Kidney epithelial cell (primary cell): ENCODE measurements at regions not wholly inside any gene's neighbourhood (a gene's known extent, or its start where the extent isn't known, plus 50 kb on each side); places are given as distances from the start of the nearest gene placed in this dataset.

ENCODE experiments used
- DNase-seq: peaks from one replicate; pipeline ENCODE4 v3.0.0-alpha.2; 2010; ENCODE audit warnings: low read depth
- H3K27me3 ChIP-seq: 2 replicates; pipeline ENCODE4 v1.6.0; 2011; ENCODE audit warnings: low read length; ENCODE audit not compliant: control insufficient read depth, insufficient read depth
- H3K36me3 ChIP-seq: 2 replicates; pipeline ENCODE4 v1.5.1; 2011; ENCODE audit warnings: low read length; ENCODE audit not compliant: control insufficient read depth, insufficient read depth
- H3K4me3 ChIP-seq: 2 replicates; pipeline ENCODE4 v1.5.1; 2011; ENCODE audit warnings: low read depth, mild to moderate bottlenecking, control low read depth, low read length
- TF ChIP-seq, protein P1 (sequence below): IDR thresholded peaks from 2 replicates; pipeline ENCODE4 v1.5.1; 2011; ENCODE audit warnings: mild to moderate bottlenecking, moderate library complexity, low read length, control low read depth, inconsistent platforms; ENCODE audit not compliant: insufficient read depth, poor library complexity, severe bottlenecking

DNA sequence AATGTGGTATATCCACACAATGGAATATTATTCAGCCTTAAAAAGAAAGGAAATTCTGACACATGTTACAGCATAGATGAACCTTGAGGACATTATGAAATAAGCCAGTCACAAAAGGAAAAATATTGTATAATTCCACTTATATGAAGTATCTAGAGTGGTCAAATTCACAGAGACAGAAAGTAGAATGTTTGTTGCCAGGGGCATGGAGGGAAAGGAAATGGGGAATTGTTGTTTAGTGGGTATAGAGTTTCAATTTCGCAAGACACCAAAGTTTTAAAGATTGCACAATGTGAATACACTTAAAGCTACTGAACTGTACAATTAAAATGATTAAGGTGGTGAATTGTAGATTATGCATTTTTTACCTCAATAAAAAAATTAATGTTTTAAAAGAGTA is 92.9 kb downstream of the TXNL1 start:
- Histone ChIP-seq H3K36me3 (no peaks in the 10 kb centered on the region), H3K27me3 (no peaks in the 10 kb centered on the region), H3K4me3 (no peak overlapping the region)
- TF ChIP-seq, protein P1, sequence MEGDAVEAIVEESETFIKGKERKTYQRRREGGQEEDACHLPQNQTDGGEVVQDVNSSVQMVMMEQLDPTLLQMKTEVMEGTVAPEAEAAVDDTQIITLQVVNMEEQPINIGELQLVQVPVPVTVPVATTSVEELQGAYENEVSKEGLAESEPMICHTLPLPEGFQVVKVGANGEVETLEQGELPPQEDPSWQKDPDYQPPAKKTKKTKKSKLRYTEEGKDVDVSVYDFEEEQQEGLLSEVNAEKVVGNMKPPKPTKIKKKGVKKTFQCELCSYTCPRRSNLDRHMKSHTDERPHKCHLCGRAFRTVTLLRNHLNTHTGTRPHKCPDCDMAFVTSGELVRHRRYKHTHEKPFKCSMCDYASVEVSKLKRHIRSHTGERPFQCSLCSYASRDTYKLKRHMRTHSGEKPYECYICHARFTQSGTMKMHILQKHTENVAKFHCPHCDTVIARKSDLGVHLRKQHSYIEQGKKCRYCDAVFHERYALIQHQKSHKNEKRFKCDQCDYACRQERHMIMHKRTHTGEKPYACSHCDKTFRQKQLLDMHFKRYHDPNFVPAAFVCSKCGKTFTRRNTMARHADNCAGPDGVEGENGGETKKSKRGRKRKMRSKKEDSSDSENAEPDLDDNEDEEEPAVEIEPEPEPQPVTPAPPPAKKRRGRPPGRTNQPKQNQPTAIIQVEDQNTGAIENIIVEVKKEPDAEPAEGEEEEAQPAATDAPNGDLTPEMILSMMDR = no peak
- no peak for DNase-seq

DNA sequence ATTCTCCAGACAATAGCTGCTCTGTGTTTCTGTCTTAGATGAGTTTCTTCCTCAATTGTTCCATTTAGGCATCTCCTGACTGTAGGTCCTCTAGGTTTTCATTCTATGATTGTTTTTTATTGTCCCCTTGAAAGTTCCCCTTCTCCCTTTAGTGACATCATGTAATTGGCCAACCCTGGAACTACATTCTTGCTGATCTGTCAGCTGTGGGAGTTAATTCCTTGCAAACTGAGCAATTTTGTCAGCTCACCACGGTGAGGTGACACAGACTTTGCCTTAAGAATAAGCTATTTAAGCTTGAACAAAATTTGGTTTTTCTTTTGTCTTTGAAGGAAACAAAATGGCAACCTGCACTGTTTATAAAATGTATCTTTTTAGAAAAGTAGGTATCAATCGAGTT is 95.9 kb downstream of the TXNL1 start:
- DNase-seq = no peak
- Histone ChIP-seq H3K36me3 (no peaks in the 10 kb centered on the region), H3K27me3 (no peaks in the 10 kb centered on the region), H3K4me3 (no peak overlapping the region)
- TF ChIP-seq, protein P1 = no peak

DNA sequence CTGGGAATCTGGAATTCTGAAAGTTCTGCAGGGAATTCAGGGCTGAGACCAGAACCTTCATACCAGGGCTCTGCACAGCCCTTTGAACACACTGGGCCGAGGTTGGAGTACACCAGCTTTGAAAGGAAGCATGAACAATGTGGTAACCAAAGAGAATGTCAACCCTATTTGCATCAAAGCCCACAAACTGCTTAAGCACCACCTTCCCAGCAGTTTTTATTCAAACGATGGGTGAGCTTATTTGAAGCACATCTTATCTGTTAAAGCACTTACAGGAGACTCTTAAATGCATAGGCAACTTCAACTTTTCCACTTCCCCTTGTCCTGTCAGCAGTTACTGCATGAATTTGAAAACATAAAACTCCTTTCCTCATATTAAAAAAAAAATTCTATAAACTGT is 96.6 kb downstream of the TXNL1 start:
- DNase-seq = no peak
- TF ChIP-seq, protein P1 = no peak
- no peaks in the 10 kb centered on the region for H3K27me3 ChIP-seq
- no peaks in the 10 kb centered on the region for H3K36me3 ChIP-seq
- H3K4me3 ChIP-seq = no peak overlapping the region

DNA sequence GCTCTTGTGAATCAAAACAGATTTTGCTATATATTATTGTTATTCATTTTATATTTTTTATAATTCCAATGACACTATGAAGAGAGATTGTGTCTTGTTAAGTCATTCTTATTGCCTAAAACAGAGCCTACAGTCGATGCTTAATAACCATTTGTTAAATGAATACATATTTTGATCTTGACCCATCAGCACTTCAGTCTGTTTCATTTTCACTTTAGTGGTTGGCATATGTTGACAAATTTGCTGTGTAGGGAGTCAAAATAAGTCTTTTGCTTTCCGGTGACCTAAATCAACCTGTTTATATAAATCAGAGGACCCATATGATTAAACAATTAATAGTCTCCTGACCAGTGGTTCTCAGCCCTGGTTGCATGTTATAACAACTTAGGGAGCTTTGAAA is 97.1 kb downstream of the TXNL1 start:
- TF ChIP-seq, protein P1 = no peak
- Histone ChIP-seq H3K27me3 (no peaks in the 10 kb centered on the region), H3K36me3 (no peaks in the 10 kb centered on the region), H3K4me3 (no peak overlapping the region)
- DNase-seq = no peak

DNA sequence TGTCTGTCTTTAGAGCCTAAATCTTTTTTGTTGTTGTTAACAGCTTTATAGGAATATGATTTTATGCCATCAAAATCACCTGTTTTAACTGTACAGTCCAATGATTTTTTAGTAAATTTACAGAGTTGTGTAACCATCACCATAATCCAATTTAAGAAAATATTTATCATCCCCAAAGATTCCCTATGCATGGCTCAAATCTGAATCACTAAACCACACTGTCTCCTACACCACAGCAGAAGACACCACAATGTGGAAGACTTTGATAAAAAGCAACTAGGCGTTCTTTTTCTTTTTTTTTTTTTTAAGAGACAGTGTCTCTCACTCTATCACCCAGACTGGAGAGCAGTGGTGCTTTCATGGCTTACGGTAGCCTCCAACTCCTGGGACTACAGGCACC is 99.6 kb downstream of the TXNL1 start:
- H3K27me3 ChIP-seq = no peaks in the 10 kb centered on the region
- H3K4me3 ChIP-seq = no peak overlapping the region
- no peak for DNase-seq
- H3K36me3 ChIP-seq = no peaks in the 10 kb centered on the region
- TF ChIP-seq, protein P1 = no peak

DNA sequence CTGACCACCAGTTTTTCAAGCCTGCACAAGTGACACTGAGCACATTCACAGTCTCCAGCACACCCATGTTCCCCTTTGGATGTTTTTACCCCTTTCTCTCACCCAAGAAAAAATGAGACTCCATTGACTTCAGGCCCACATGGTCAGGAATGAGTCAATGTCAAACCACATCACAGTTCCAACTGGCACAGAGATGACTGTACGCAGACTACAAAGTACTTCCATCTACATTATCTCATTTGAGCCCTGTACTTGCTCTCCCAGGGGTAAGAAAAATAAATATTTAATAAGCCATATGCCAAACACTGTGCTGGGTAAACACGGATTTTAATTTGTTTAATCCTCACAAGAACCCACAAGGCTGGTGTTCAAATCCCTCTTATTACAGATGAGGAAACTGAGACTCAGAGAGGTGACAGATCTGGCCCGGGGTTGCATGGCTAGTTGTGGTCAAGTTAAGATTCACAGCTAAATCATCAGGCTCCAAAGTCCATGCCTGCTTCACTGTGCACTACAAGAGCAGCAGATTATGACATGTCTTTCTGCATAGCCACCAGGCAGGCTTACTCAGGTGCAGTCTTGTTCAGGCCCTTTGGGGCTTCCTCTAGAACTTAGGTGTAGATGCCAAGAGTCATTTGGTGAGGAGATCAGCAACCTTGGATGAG is 106.1 kb downstream of the TXNL1 start:
- TF ChIP-seq, protein P1 = no peak
- Histone ChIP-seq H3K4me3 (no peak overlapping the region), H3K27me3 (no peaks in the 10 kb centered on the region), H3K36me3 (no peaks in the 10 kb centered on the region)
- DNase-seq = no peak
